A673 (cell line): ENCODE measurements at regions not wholly inside any gene's neighbourhood (a gene's known extent, or its start where the extent isn't known, plus 50 kb on each side); places are given as distances from the start of the nearest gene placed in this dataset.

ENCODE experiments used
- BruUV-seq: library from RNA; stranded (reverse); fragments of 400-500 nt; replicated peaks from 2 replicates; lab custom pipeline; 2021; lab: Mats Ljungman, UMichigan
- CTCF ChIA-PET: fragments of 300-600 bp; sonication (Branson Sonifier 250); formaldehyde crosslinking; loops from one replicate; lab custom pipeline; 2022; ENCODE audit warnings: antibody characterized with exemption; lab: Charles Lee
- POLR2A ChIA-PET: fragments of 300-600 bp; sonication (Branson Sonifier 250); formaldehyde crosslinking; loops from one replicate; lab custom pipeline; 2022; ENCODE audit warnings: antibody characterized with exemption; ENCODE audit not compliant: low non-redundant PET; lab: Charles Lee
- DNase-seq: peaks from one replicate; pipeline ENCODE4 v3.0.0-alpha.2; 2015; ENCODE audit warnings: low spot score
- H3K27ac ChIP-seq: fragments of 200-600 bp; sonication (generic); 2 replicates; pipeline ENCODE4 v1.5.1; 2016; ENCODE audit warnings: mixed run types, low read depth, mild to moderate bottlenecking, mixed read lengths, antibody characterized with exemption, low read length; ENCODE audit not compliant: poor library complexity, severe bottlenecking
- H3K27me3 ChIP-seq: fragments of 200-600 bp; sonication (generic); replicated peaks from 2 replicates; pipeline ENCODE4 v1.6.1; 2017; ENCODE audit warnings: mixed run types, low read depth, mild to moderate bottlenecking, mixed read lengths, antibody characterized with exemption, low read length; ENCODE audit not compliant: insufficient read depth, poor library complexity
- H3K36me3 ChIP-seq: fragments of 200-600 bp; sonication (generic); 2 replicates; pipeline ENCODE4 v1.6.1; 2016; ENCODE audit warnings: mixed run types, mild to moderate bottlenecking, mixed read lengths, antibody characterized with exemption, low read length; ENCODE audit not compliant: insufficient read depth, poor library complexity, severe bottlenecking
- H3K4me1 ChIP-seq: fragments of 200-600 bp; sonication (generic); 2 replicates; pipeline ENCODE4 v1.6.1; 2017; ENCODE audit warnings: mixed run types, mild to moderate bottlenecking, mixed read lengths, antibody characterized with exemption, low read length; ENCODE audit not compliant: insufficient read depth, poor library complexity, severe bottlenecking
- H3K4me3 ChIP-seq: fragments of 200-600 bp; sonication (generic); 2 replicates; pipeline ENCODE4 v1.5.1; 2016; ENCODE audit warnings: low read depth, mixed run types, mild to moderate bottlenecking, mixed read lengths, low read length; ENCODE audit not compliant: poor library complexity, severe bottlenecking
- H3K9me3 ChIP-seq: fragments of 200-600 bp; sonication (generic); 2 replicates; pipeline ENCODE4 v1.6.1; 2016; ENCODE audit warnings: mixed run types, low read depth, mild to moderate bottlenecking, mixed read lengths, antibody characterized with exemption, low read length; ENCODE audit not compliant: poor library complexity, severe bottlenecking
- EZH2 ChIP-seq: fragments of 200-600 bp; sonication (generic); IDR thresholded peaks from 2 replicates; pipeline ENCODE4 v1.6.1; 2017; ENCODE audit warnings: borderline replicate concordance, low read depth, mild to moderate bottlenecking, mixed read lengths, antibody characterized with exemption, low read length; ENCODE audit not compliant: poor library complexity, severe bottlenecking
- intact Hi-C: fragments of 100-400 bp; cut with micrococcal nuclease; formaldehyde crosslinking; loops from one replicate; pipeline ENCODE4 v1.10.0; 2022; ENCODE audit not compliant: unreplicated experiment
- TF ChIP-seq, protein P1 (sequence below): fragments of 300-800, 200-600 bp; sonication (generic); conservative IDR thresholded peaks from 2 replicates; pipeline ENCODE4 v1.5.1; 2017; ENCODE audit warnings: low read depth, mild to moderate bottlenecking, antibody characterized with exemption, low read length, moderate library complexity, mixed read lengths

DNA sequence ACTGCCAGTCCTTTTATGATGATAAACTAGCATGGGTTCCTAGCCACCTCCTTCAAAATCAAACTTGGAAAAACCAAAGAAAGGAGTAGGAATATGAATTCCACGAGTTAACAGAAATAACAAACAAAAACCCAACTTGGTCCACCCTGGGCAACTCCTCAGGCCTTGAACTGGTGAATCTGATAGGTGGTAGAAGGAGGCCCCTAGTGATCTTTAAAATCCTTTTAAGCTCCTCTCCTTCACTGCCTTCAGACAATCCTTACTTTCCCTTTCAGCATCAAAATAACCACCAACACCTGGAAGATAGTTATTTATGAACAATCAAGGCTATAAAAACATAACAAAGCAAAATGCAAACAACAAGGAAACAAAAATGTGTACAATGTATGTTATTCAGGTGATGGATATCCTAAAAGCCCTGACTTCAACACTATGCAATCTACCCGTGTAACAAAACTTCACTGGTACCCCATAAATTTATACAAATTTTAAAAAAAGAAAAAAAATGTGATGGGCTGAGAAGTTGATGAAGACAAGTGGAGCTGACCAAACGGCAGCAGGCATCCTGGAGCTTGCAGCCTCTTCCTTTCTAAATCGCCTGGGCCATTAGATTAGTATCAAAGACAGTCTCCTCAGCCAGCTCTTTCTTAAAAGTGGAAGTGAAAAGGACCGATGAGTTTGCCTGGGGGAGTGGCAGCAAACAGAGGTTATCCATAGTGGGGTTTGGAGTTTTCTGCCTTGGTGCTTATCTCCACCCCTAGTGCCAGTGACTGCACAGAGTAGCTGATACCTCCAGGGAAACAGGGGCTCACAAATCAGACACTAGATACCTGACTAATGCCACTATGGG is 179.6 kb downstream of the TMA16 start:
- H3K36me3 ChIP-seq: no peaks in the 10 kb centered on the region
- no peaks in the 10 kb centered on the region for H3K9me3 ChIP-seq
- CTCF ChIA-PET: no interaction called here
- TF ChIP-seq EZH2: no peak
- TF ChIP-seq, protein P1, sequence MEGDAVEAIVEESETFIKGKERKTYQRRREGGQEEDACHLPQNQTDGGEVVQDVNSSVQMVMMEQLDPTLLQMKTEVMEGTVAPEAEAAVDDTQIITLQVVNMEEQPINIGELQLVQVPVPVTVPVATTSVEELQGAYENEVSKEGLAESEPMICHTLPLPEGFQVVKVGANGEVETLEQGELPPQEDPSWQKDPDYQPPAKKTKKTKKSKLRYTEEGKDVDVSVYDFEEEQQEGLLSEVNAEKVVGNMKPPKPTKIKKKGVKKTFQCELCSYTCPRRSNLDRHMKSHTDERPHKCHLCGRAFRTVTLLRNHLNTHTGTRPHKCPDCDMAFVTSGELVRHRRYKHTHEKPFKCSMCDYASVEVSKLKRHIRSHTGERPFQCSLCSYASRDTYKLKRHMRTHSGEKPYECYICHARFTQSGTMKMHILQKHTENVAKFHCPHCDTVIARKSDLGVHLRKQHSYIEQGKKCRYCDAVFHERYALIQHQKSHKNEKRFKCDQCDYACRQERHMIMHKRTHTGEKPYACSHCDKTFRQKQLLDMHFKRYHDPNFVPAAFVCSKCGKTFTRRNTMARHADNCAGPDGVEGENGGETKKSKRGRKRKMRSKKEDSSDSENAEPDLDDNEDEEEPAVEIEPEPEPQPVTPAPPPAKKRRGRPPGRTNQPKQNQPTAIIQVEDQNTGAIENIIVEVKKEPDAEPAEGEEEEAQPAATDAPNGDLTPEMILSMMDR: no peak
- DNase-seq: no peak
- POLR2A ChIA-PET: no interaction called here
- no peaks in the 10 kb centered on the region for H3K4me1 ChIP-seq
- H3K27me3 ChIP-seq: no peaks in the 10 kb centered on the region
- no peak overlapping the region for H3K27ac ChIP-seq
- BruUV-seq: no TSS peak
- no peak overlapping the region for H3K4me3 ChIP-seq
- intact Hi-C loops: loop anchor here (10.0 kb wide), 1 partner anchor 1061 kb away; no protein-coding TSS in a partner anchor

DNA sequence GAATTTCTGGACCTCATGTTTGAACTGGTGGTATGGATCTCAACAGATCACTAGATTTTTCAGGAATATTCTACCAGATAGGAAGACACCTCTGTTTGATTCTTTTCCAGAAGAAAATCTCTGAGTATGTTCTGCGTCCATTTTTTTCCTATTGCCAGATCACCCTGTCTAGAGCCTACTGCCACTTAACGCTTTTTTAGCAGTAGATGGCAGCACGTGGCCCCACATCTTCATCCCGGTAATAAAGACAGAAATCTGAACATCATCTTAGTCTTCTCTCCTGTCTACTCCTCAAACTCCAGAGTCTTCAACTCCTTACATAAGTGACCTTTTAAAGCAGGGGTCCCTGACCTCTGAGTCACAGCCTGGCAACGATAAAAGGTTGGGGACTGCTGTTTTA is 184.7 kb downstream of the TMA16 start:
- intact Hi-C loops: loop anchor here (2.0 to 10.0 kb wide), 3 partner anchors 122 to 1056 kb away; no protein-coding TSS in a partner anchor
- TF ChIP-seq, protein P1: peak; percentile 64
- TF ChIP-seq EZH2: no peak
- H3K36me3 ChIP-seq: no peaks in the 10 kb centered on the region
- no peak overlapping the region for H3K27ac ChIP-seq
- POLR2A ChIA-PET: no interaction called here
- H3K9me3 ChIP-seq: no peaks in the 10 kb centered on the region
- BruUV-seq: no TSS peak
- peak; percentile 67 for DNase-seq
- CTCF ChIA-PET: no interaction called here
- no peak overlapping the region for H3K4me3 ChIP-seq
- H3K27me3 ChIP-seq: no peaks in the 10 kb centered on the region
- no peaks in the 10 kb centered on the region for H3K4me1 ChIP-seq

DNA sequence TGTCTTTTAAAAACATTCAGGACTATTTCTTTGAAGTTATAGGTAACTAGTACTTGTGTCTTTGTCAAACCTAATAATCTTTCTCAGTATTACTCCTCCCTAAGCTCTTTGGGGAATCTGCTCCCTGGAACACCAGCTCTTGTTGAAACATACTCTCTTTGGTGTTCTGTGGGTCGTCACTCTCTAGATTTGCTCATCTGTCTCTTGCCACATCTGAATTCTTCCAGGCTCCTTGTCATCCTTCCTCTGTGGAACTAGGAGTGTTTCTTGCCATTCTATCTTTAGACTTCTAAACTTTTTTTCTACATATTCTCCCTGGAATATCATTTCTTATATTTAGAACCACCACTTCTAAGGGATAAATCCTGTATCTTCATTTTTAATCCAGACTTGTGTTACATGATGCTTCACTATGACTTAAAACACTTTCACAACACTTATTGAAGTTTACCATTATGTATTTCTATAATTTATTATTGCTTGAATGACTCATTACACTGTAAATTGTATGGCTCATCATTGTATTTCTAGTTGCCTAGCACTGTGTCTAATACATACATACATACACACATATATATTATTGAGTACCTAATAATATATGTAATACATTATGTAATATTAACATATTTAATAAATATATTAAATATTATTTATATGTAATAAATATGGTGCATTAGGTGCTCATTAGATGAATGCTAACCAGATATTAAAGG is 186.1 kb downstream of the TMA16 start:
- TF ChIP-seq EZH2: no peak
- TF ChIP-seq, protein P1: no peak
- H3K36me3 ChIP-seq: no peaks in the 10 kb centered on the region
- BruUV-seq: no TSS peak
- no peaks in the 10 kb centered on the region for H3K4me1 ChIP-seq
- no peaks in the 10 kb centered on the region for H3K27me3 ChIP-seq
- ChIA-PET CTCF (interaction anchor here (0.6 to 1.0 kb wide), 3 partner anchors 79 to 1233 kb away, joined by 3 to 5 read pairs (median 4); no protein-coding TSS in a partner anchor), POLR2A (no interaction called here)
- intact Hi-C loops: loop anchor here (5.0 kb wide), 1 partner anchor 77 kb away; no protein-coding TSS in a partner anchor
- DNase-seq: no peak
- H3K27ac ChIP-seq: no peak overlapping the region
- no peak overlapping the region for H3K4me3 ChIP-seq
- H3K9me3 ChIP-seq: no peaks in the 10 kb centered on the region
